Colonic mucosa (tissue), 4 donors: ENCODE measurements at regions not wholly inside any gene's neighbourhood (a gene's known extent, or its start where the extent isn't known, plus 50 kb on each side); places are given as distances from the start of the nearest gene placed in this dataset.

Source experiments
- DNase-seq: peaks from one replicate; pipeline ENCODE4 v3.0.0-alpha.2; 2020
- H3K27ac ChIP-seq: fragments of 200-600 bp; one replicate; pipeline ENCODE4 v1.8.0; 2021
- H3K27me3 ChIP-seq: fragments of 200-600 bp; one replicate; pipeline ENCODE4 v1.8.0; 2021
- H3K36me3 ChIP-seq: fragments of 200-600 bp; one replicate; pipeline ENCODE4 v1.8.0; 2021
- H3K4me1 ChIP-seq: fragments of 200-600 bp; one replicate; pipeline ENCODE4 v1.8.0; 2021; ENCODE audit warnings: mild to moderate bottlenecking
- H3K4me3 ChIP-seq: fragments of 200-600 bp; one replicate; pipeline ENCODE4 v1.8.0; 2021
- H3K9ac ChIP-seq, 2 donors: one replicate each; pipeline ENCODE4 v1.7.0; 2013; ENCODE audit warnings: control low read depth in 2 of 2, low read depth in 2 of 2, low read length in 2 of 2
- H3K9me3 ChIP-seq: fragments of 200-600 bp; one replicate; pipeline ENCODE4 v1.8.0; 2021
- intact Hi-C: fragments of 100-400 bp; cut with DNase I; formaldehyde crosslinking; loops from one replicate; pipeline ENCODE4 v1.14.1; 2022
- TF ChIP-seq, protein P1 (sequence below): fragments of 200-600 bp; IDR thresholded peaks from one replicate; pipeline ENCODE4 v1.8.0; 2022; ENCODE audit warnings: antibody characterized with exemption, mild to moderate bottlenecking
- donor health status: healthy.
- donor health status: DM: no; HTN: no; CAD: no.
- donor health status: DM: no; HTN: no; CAD: no.

DNA sequence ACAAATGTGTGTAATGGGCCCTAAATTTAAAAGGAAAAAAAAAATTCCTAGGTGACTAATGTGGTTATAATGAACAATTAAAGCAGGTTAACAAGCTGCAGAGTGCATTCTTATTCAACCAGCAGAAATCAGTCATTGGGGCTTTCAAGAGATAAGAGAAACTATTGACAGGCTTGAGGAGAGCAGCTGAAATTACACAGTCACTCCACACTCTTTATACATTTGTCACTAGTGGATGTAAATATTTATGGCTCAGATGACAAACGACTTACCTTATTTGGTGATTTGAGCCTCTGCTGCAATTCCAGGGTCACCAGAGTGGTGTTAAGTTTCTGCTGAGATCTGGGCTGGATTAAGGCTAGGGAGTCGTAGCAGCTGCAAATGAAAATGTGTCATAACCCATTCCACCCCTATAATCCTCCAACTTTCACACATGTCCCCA is 896.3 kb downstream of the TTLL7 start:
- TF ChIP-seq, protein P1, sequence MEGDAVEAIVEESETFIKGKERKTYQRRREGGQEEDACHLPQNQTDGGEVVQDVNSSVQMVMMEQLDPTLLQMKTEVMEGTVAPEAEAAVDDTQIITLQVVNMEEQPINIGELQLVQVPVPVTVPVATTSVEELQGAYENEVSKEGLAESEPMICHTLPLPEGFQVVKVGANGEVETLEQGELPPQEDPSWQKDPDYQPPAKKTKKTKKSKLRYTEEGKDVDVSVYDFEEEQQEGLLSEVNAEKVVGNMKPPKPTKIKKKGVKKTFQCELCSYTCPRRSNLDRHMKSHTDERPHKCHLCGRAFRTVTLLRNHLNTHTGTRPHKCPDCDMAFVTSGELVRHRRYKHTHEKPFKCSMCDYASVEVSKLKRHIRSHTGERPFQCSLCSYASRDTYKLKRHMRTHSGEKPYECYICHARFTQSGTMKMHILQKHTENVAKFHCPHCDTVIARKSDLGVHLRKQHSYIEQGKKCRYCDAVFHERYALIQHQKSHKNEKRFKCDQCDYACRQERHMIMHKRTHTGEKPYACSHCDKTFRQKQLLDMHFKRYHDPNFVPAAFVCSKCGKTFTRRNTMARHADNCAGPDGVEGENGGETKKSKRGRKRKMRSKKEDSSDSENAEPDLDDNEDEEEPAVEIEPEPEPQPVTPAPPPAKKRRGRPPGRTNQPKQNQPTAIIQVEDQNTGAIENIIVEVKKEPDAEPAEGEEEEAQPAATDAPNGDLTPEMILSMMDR: no peak

DNA sequence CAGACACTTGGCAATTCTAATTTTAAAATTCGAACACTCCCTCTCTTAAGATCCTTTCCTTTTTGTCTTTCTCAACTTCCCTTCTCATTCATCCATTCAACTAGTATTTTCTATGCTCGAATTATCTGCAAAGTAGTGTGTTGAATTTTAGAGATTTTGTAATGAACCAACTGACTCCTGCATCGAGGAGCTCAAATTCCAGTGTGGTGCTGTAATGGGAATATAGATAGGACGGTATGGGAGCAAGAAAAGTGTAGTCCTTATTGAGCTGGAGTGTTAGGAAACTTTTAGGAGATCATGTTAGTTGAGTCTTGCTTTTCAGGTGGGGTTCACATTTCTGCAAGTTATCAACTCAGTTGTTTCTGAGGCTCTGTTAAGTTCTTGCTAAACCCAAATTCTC is 897.5 kb downstream of the TTLL7 start:
- Histone ChIP-seq H3K4me1 (no peaks in the 10 kb centered on the region), H3K4me3 (no peak overlapping the region), H3K9ac (no peak overlapping the region), H3K27me3 (no peaks in the 10 kb centered on the region), H3K27ac (no peak overlapping the region), H3K36me3 (no peaks in the 10 kb centered on the region), H3K9me3 (no peaks in the 10 kb centered on the region)
- TF ChIP-seq, protein P1: no peak
- intact Hi-C loops: no loop called here
- no peak for DNase-seq

More for the DNA sequence above, 896.3 kb downstream of the TTLL7 start:
- Histone ChIP-seq H3K4me3 (no peak overlapping the region), H3K27me3 (no peaks in the 10 kb centered on the region), H3K27ac (no peak overlapping the region), H3K4me1 (no peaks in the 10 kb centered on the region), H3K9ac (no peak overlapping the region), H3K36me3 (no peaks in the 10 kb centered on the region), H3K9me3 (no peaks in the 10 kb centered on the region)
- DNase-seq: no peak
- intact Hi-C loops: no loop called here

- Histone ChIP-seq H3K36me3 (no peaks in the 10 kb centered on the region), H3K27ac (no peak overlapping the region), H3K9me3 (no peaks in the 10 kb centered on the region), H3K9ac (no peak overlapping the region), H3K4me1 (no peaks in the 10 kb centered on the region), H3K4me3 (no peak overlapping the region), H3K27me3 (no peaks in the 10 kb centered on the region)
- DNase-seq: no peak
- intact Hi-C loops: no loop called here
- TF ChIP-seq, protein P1: no peak
These were observed 898.8 kb downstream of the TTLL7 start for GRCh38 chr1:83100133-83100532.

DNA sequence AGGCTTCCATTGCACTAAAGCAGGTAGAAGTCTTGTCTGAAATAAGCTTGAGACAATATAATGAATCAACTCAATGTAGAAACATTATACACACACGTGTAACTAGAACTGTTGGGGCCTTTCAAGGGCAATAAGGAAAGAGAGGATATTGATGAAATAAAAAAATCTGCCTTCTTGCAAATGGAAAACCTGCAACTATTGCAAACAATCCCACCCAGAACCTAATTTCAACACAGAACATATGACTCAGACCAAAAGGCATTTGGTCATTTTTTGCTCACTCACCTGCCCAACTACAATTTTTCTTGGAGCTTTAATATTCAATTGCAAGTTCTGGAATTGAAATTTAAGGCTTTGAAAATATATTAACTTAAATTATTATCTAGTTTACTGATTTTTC is 900.1 kb downstream of the TTLL7 start:
- H3K9me3 ChIP-seq: no peaks in the 10 kb centered on the region
- no peaks in the 10 kb centered on the region for H3K36me3 ChIP-seq
- no peak overlapping the region for H3K27ac ChIP-seq
- no peak overlapping the region for H3K4me3 ChIP-seq
- TF ChIP-seq, protein P1: no peak
- no peak for DNase-seq
- no peak overlapping the region for H3K9ac ChIP-seq
- H3K27me3 ChIP-seq: no peaks in the 10 kb centered on the region
- intact Hi-C loops: no loop called here
- H3K4me1 ChIP-seq: no peaks in the 10 kb centered on the region

GRCh38 chr1:83098131-83098530 is 900.8 kb downstream of the TTLL7 start:
- Histone ChIP-seq H3K9ac (no peak overlapping the region), H3K9me3 (no peaks in the 10 kb centered on the region), H3K36me3 (no peaks in the 10 kb centered on the region), H3K4me3 (no peak overlapping the region), H3K27me3 (no peaks in the 10 kb centered on the region), H3K27ac (no peak overlapping the region), H3K4me1 (no peaks in the 10 kb centered on the region)
- intact Hi-C loops: no loop called here
- no peak for DNase-seq
- TF ChIP-seq, protein P1: no peak

DNA sequence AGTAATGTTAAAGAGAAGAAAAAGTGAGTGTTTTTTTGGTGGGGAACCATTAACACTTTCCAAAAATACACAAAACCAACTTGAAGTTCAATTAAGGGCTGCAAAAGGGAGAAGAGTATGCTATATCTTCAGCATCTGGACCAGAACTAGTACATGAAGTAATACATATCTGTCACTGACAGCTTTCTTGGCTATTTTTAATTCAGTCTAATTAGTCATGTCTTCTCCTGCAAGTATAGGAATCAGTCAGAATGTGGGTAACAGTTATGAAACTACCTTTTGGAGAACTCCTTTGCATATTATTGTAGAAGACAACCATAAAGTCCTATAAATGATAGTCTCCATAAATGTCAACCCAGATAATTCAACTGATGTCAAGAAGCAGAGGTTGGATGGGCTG is 901.2 kb downstream of the TTLL7 start:
- intact Hi-C loops: no loop called here
- no peaks in the 10 kb centered on the region for H3K36me3 ChIP-seq
- no peak overlapping the region for H3K9ac ChIP-seq
- H3K27me3 ChIP-seq: no peaks in the 10 kb centered on the region
- no peaks in the 10 kb centered on the region for H3K9me3 ChIP-seq
- TF ChIP-seq, protein P1: no peak
- DNase-seq: no peak
- H3K4me1 ChIP-seq: no peaks in the 10 kb centered on the region
- H3K4me3 ChIP-seq: no peak overlapping the region
- no peak overlapping the region for H3K27ac ChIP-seq
